DND-41 (cell line): ENCODE measurements at regions not wholly inside any gene's neighbourhood (a gene's known extent, or its start where the extent isn't known, plus 50 kb on each side); places are given as distances from the start of the nearest gene placed in this dataset.
"Not testable (repeated sequence)": the region's sequence is repeated elsewhere in the genome, so short reads cannot be mapped to it uniquely, and the experiment has no call there.

ENCODE experiments used
- ATAC-seq: fragments of 200-7000 bp; cut with Tn5 transposase; 3 replicates; pipeline ENCODE4 v1.9.1; 2021; ENCODE audit warnings: low read depth; ENCODE audit not compliant: insufficient read depth
- DNase-seq: peaks from one replicate; pipeline ENCODE4 v3.0.0-alpha.2; 2020
- H2AFZ ChIP-seq: 2 replicates; pipeline ENCODE4 v1.6.0; 2012; ENCODE audit warnings: low read depth, low read length
- H3K27ac ChIP-seq: 2 replicates; pipeline ENCODE4 v1.5.1; 2012; ENCODE audit warnings: low read length, inconsistent platforms
- H3K27me3 ChIP-seq: fragments of 200-600 bp; sonication (generic); 2 replicates; pipeline ENCODE4 v1.6.0; 2012; ENCODE audit warnings: low read length, mild to moderate bottlenecking, inconsistent platforms; ENCODE audit not compliant: insufficient read depth, poor library complexity
- H3K36me3 ChIP-seq: 2 replicates; pipeline ENCODE4 v1.5.1; 2012; ENCODE audit warnings: low read length, inconsistent platforms; ENCODE audit not compliant: insufficient read depth
- H3K4me1 ChIP-seq: 2 replicates; pipeline ENCODE4 v1.5.1; 2012; ENCODE audit warnings: mild to moderate bottlenecking, low read length; ENCODE audit not compliant: insufficient read depth
- H3K4me2 ChIP-seq: 2 replicates; pipeline ENCODE4 v1.6.0; 2012; ENCODE audit warnings: mild to moderate bottlenecking, moderate library complexity, low read length, inconsistent platforms; ENCODE audit not compliant: insufficient read depth
- H3K4me3 ChIP-seq, 2 experiments: fragments of 200-600 bp in 1 of 2; shearing (Covaris generic) in 1 of 2; 2 replicates each; pipeline ENCODE4 v1.5.1; 2012 to 2016; ENCODE audit warnings: inconsistent platforms in 2 of 2, low read length in 2 of 2, mild to moderate bottlenecking in 2 of 2, low read depth in 1 of 2, moderate library complexity in 1 of 2
- H3K79me2 ChIP-seq: 2 replicates; pipeline ENCODE4 v1.6.0; 2012; ENCODE audit warnings: low read length, inconsistent platforms; ENCODE audit not compliant: insufficient read depth
- H3K9ac ChIP-seq: 2 replicates; pipeline ENCODE4 v1.6.0; 2012; ENCODE audit warnings: low read depth, mild to moderate bottlenecking, inconsistent platforms, low read length, moderate library complexity
- H3K9me3 ChIP-seq: 2 replicates; pipeline ENCODE4 v1.5.1; 2012; ENCODE audit warnings: low read length, moderate library complexity, mild to moderate bottlenecking, inconsistent platforms; ENCODE audit not compliant: insufficient read depth, severe bottlenecking
- H4K20me1 ChIP-seq: 2 replicates; pipeline ENCODE4 v1.6.0; 2012; ENCODE audit warnings: low read length; ENCODE audit not compliant: insufficient read depth
- CTCF ChIP-seq: IDR thresholded peaks from 2 replicates; pipeline ENCODE4 v1.5.1; 2012; ENCODE audit warnings: borderline replicate concordance, low read length, moderate library complexity, mild to moderate bottlenecking; ENCODE audit not compliant: poor library complexity, severe bottlenecking; ENCODE audit errors: extremely low read depth
- EZH2 ChIP-seq: IDR thresholded peaks from 3 replicates; pipeline ENCODE4 v1.6.1; 2012; ENCODE audit warnings: borderline replicate concordance, low read depth, mild to moderate bottlenecking, moderate library complexity, low read length, inconsistent platforms; ENCODE audit not compliant: severe bottlenecking

- no peak overlapping the region for H3K27ac ChIP-seq
- H3K4me2 ChIP-seq: no peak overlapping the region
- H3K4me3 ChIP-seq: no peak overlapping the region
- no peaks in the 10 kb centered on the region for H3K4me1 ChIP-seq
- peaks cover 13% of the 10 kb centered on the region for H3K27me3 ChIP-seq
- H3K9ac ChIP-seq: no peak overlapping the region
- DNase-seq (no peak), ATAC-seq (no peak)
- TF ChIP-seq EZH2 (no peak), CTCF (no peak)
- H3K79me2 ChIP-seq: no peaks in the 10 kb centered on the region
- no peaks in the 10 kb centered on the region for H3K36me3 ChIP-seq
- no peak overlapping the region for H2AFZ ChIP-seq
- no peaks in the 10 kb centered on the region for H3K9me3 ChIP-seq
- H4K20me1 ChIP-seq: no peaks in the 10 kb centered on the region
Observed at GRCh38 chr20:57770852-57771720, 61.3 kb upstream of the PMEPA1 start.

DNA sequence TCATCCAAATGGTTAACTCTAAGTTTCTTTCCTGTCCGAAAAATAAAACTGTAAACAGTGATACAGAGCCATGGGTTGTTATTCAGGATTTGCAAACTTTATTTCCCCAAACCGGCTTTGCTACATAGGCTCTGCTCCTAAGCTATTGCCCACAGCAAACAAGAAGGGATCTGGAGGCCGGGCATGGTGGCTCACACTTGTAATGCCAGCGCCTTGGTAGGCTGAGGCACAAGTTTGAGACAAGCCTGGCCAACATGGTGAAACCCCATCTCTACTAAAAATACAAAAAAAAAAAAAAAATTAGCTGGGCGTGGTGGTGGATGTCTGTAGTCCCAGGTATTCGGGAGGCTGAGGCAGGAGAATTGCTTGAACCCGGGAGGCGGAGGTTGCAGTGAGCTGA, 60.6 kb upstream of the PMEPA1 start:
- not testable (repeated sequence) for H3K4me1 ChIP-seq, H3K27me3 ChIP-seq, H3K36me3 ChIP-seq, H3K9me3 ChIP-seq, H2AFZ ChIP-seq, H3K79me2 ChIP-seq, DNase-seq, ATAC-seq, H3K9ac ChIP-seq, H4K20me1 ChIP-seq, H3K4me3 ChIP-seq, H3K27ac ChIP-seq, H3K4me2 ChIP-seq

DNA sequence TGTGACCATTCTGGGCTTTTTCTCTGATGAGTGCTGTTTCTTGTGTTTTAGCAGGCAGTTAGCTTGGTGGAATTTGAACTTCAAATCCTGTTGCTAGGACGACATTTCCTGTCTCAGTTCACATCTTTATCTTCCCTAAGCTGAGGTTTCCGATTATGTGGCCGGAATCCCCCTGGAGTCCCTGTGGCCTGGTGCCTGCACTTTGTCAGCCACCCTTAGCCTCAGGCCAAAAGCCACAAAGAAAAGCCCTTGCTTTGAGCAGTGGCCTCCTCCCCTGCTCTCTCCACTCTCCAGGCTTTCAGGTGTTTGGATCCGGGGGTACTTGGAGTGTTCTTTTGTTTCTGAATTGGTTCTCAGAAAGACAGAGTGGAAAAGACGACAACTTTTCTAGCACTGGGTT, 59.9 kb upstream of the PMEPA1 start:
- H3K36me3 ChIP-seq: no peaks in the 10 kb centered on the region
- H3K4me3 ChIP-seq: no peak overlapping the region
- H3K4me2 ChIP-seq: no peak overlapping the region
- H4K20me1 ChIP-seq: no peaks in the 10 kb centered on the region
- no peak overlapping the region for H3K27ac ChIP-seq
- peaks cover 6% of the 10 kb centered on the region for H3K27me3 ChIP-seq
- no peak overlapping the region for H2AFZ ChIP-seq
- H3K9me3 ChIP-seq: no peaks in the 10 kb centered on the region
- DNase-seq (no peak), ATAC-seq (no peak)
- no peaks in the 10 kb centered on the region for H3K4me1 ChIP-seq
- no peak for TF ChIP-seq EZH2
- TF ChIP-seq CTCF: no peak
- H3K9ac ChIP-seq: no peak overlapping the region
- no peaks in the 10 kb centered on the region for H3K79me2 ChIP-seq

DNA sequence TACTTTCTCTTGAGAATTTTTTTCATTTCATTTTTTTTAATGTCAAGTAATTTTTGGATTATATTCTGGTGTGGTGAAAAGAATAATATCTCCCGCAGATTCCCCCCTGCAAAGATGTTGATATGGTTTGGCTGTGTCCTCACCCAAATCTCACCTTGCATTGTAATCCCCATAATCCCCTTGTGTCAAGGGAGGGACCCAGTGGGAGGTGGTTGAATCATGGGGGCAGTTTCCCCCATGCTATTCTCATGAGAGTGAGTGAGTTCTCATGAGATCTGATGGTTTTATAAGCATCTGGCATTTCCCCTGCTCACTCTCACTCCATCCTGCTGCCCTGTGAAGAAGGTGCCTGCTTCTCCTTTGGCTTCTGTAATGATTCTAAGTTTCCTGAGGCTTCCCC, 58.7 kb upstream of the PMEPA1 start:
- no peak overlapping the region for H3K9ac ChIP-seq
- peaks cover 6% of the 10 kb centered on the region for H3K27me3 ChIP-seq
- no peaks in the 10 kb centered on the region for H3K36me3 ChIP-seq
- H2AFZ ChIP-seq: no peak overlapping the region
- no peak overlapping the region for H3K27ac ChIP-seq
- no peak overlapping the region for H3K4me2 ChIP-seq
- no peaks in the 10 kb centered on the region for H3K9me3 ChIP-seq
- H3K79me2 ChIP-seq: no peaks in the 10 kb centered on the region
- no peak overlapping the region for H3K4me3 ChIP-seq
- TF ChIP-seq EZH2: no peak
- no peak for TF ChIP-seq CTCF
- H3K4me1 ChIP-seq: no peaks in the 10 kb centered on the region
- no peak for DNase-seq
- no peaks in the 10 kb centered on the region for H4K20me1 ChIP-seq
- ATAC-seq: no peak
